Fibroblast of lung (primary cell): ENCODE measurements at regions not wholly inside any gene's neighbourhood (a gene's known extent, or its start where the extent isn't known, plus 50 kb on each side); places are given as distances from the start of the nearest gene placed in this dataset.

Experiments used
- DNase-seq, 2 donors: peaks; one replicate each; pipeline versions ENCODE4 v3.0.0 to v3.0.0-alpha.2; 2010; ENCODE audit warnings: low read depth in 2 of 2
- H2AFZ ChIP-seq: 2 replicates; pipeline ENCODE4 v1.5.1; 2012; ENCODE audit warnings: low read length, control low read depth, inconsistent platforms
- H3K27ac ChIP-seq: 2 replicates; pipeline ENCODE4 v1.5.1; 2011; ENCODE audit warnings: low read length, control low read depth; ENCODE audit not compliant: insufficient read depth
- H3K27me3 ChIP-seq: 2 replicates; pipeline ENCODE4 v1.5.1; 2011; ENCODE audit warnings: mild to moderate bottlenecking, low read length; ENCODE audit not compliant: control insufficient read depth, insufficient read depth
- H3K36me3 ChIP-seq: 2 replicates; pipeline ENCODE4 v1.5.1; 2011; ENCODE audit warnings: low read length; ENCODE audit not compliant: control insufficient read depth, insufficient read depth
- H3K4me1 ChIP-seq: 2 replicates; pipeline ENCODE4 v1.5.1; 2011; ENCODE audit warnings: low read length; ENCODE audit not compliant: control insufficient read depth, insufficient read depth; ENCODE audit errors: extremely low read depth
- H3K4me2 ChIP-seq: 2 replicates; pipeline ENCODE4 v1.5.1; 2011; ENCODE audit warnings: low read length, control low read depth; ENCODE audit not compliant: insufficient read depth; ENCODE audit errors: extremely low read depth
- H3K4me3 ChIP-seq, 4 experiments: fragments of 200-600 bp in 1 of 4; sonication (generic) in 1 of 4; replicated peaks in 1 of 4; 2 replicates each; pipeline ENCODE4 v1.5.1; 2011 to 2016; ENCODE audit warnings: low read length in 4 of 4, low read depth in 3 of 4, mild to moderate bottlenecking in 3 of 4, control low read depth in 2 of 4, inconsistent platforms in 1 of 4, mixed read lengths in 1 of 4; ENCODE audit not compliant: insufficient read depth in 1 of 4; ENCODE audit errors: control extremely low read depth in 1 of 4
- H3K79me2 ChIP-seq: 2 replicates; pipeline ENCODE4 v1.5.1; 2012; ENCODE audit warnings: mild to moderate bottlenecking, low read length, inconsistent platforms; ENCODE audit not compliant: control insufficient read depth, insufficient read depth
- H3K9ac ChIP-seq: 2 replicates; pipeline ENCODE4 v1.5.1; 2011; ENCODE audit warnings: mild to moderate bottlenecking, low read length, control low read depth; ENCODE audit not compliant: insufficient read depth
- H3K9me3 ChIP-seq: 2 replicates; pipeline ENCODE4 v1.5.1; 2012; ENCODE audit warnings: low read depth, low read length; ENCODE audit not compliant: control insufficient read depth, insufficient read depth
- H4K20me1 ChIP-seq: 2 replicates; pipeline ENCODE4 v1.5.1; 2011; ENCODE audit warnings: low read length; ENCODE audit not compliant: control insufficient read depth, insufficient read depth; ENCODE audit errors: extremely low read depth
- CTCF ChIP-seq, 2 donors: IDR thresholded peaks in 1 of 2; conservative IDR thresholded peaks in 1 of 2; 1 replicate in 1 of 2; 2 replicates in 1 of 2; pipeline ENCODE4 v1.5.1; 2011 to 2012; ENCODE audit warnings: low read length in 2 of 2, control low read depth in 1 of 2, inconsistent platforms in 1 of 2, low read depth in 1 of 2, mild to moderate bottlenecking in 1 of 2
- EZH2 ChIP-seq: IDR thresholded peaks from 2 replicates; pipeline ENCODE4 v1.5.1; 2012; ENCODE audit warnings: low read length, control low read depth, mild to moderate bottlenecking; ENCODE audit errors: missing control alignments

GRCh38 chr6:19153981-19154295 is 683.2 kb upstream of the ID4 start:
- Histone ChIP-seq H3K27me3 (no peaks in the 10 kb centered on the region), H4K20me1 (no peaks in the 10 kb centered on the region), H3K4me2 (no peak overlapping the region), H3K4me3 (no peak overlapping the region), H3K27ac (no peak overlapping the region), H3K9me3 (no peaks in the 10 kb centered on the region), H3K4me1 (no peaks in the 10 kb centered on the region), H3K79me2 (no peaks in the 10 kb centered on the region), H2AFZ (no peak overlapping the region), H3K9ac (no peak overlapping the region), H3K36me3 (no peaks in the 10 kb centered on the region)
- no peak for DNase-seq
- TF ChIP-seq CTCF (conservative IDR thresholded peaks at IDR 0.05 in 1 of 2, IDR thresholded peaks at IDR 0.05 in 1 of 2; ENCODE audit: low read depth in 1 of 2, low read length in 2 of 2): no peak
- TF ChIP-seq EZH2: no peak

- Histone ChIP-seq H3K79me2 (no peaks in the 10 kb centered on the region), H3K4me3 (no peak overlapping the region), H4K20me1 (no peaks in the 10 kb centered on the region), H3K9ac (no peak overlapping the region), H3K4me1 (no peaks in the 10 kb centered on the region), H3K36me3 (no peaks in the 10 kb centered on the region), H3K27ac (no peak overlapping the region), H3K27me3 (no peaks in the 10 kb centered on the region), H3K4me2 (no peak overlapping the region), H3K9me3 (no peaks in the 10 kb centered on the region), H2AFZ (no peak overlapping the region)
- TF ChIP-seq CTCF (conservative IDR thresholded peaks at IDR 0.05 in 1 of 2, IDR thresholded peaks at IDR 0.05 in 1 of 2; ENCODE audit: low read depth in 1 of 2, low read length in 2 of 2) (no peak), EZH2 (no peak)
- no peak for DNase-seq
Observed at GRCh38 chr6:19156443-19156842, 680.7 kb upstream of the ID4 start.

- DNase-seq: no peak
- Histone ChIP-seq H3K4me3 (no peak overlapping the region), H3K79me2 (no peaks in the 10 kb centered on the region), H3K4me1 (no peaks in the 10 kb centered on the region), H2AFZ (no peak overlapping the region), H3K27me3 (no peaks in the 10 kb centered on the region), H3K27ac (no peak overlapping the region), H4K20me1 (no peaks in the 10 kb centered on the region), H3K9me3 (no peaks in the 10 kb centered on the region), H3K9ac (no peak overlapping the region), H3K36me3 (no peaks in the 10 kb centered on the region), H3K4me2 (no peak overlapping the region)
- no peak for TF ChIP-seq EZH2
- no peak for TF ChIP-seq CTCF (conservative IDR thresholded peaks at IDR 0.05 in 1 of 2, IDR thresholded peaks at IDR 0.05 in 1 of 2; ENCODE audit: low read depth in 1 of 2, low read length in 2 of 2)
Observed at GRCh38 chr6:19157486-19157885, 679.7 kb upstream of the ID4 start.
